A549 (cell line): ENCODE measurements at regions not wholly inside any gene's neighbourhood (a gene's known extent, or its start where the extent isn't known, plus 50 kb on each side); places are given as distances from the start of the nearest gene placed in this dataset.

Experiments used
- ATAC-seq, 2 experiments: fragments of 200-7000 bp in 1 of 2; fragments of >200 bp in 1 of 2; cut with Nextera tagmentation in 1 of 2; cut with Tn5 transposase in 1 of 2; 3 replicates each; pipeline versions ENCODE4 v1.8.0 to v1.9.1; 2018 to 2020; ENCODE audit warnings: mild to moderate bottlenecking in 1 of 2, moderate library complexity in 1 of 2
- CTCF ChIA-PET: fragments of 300-600 bp; sonication (Branson Sonifier 250); formaldehyde crosslinking; extraction: SDS; loops from one replicate; lab custom pipeline; 2021; ENCODE audit warnings: antibody characterized with exemption, inconsistent platforms; lab: Yijun Ruan, JAX
- POLR2A ChIA-PET: fragments of 350-600 bp; formaldehyde crosslinking; extraction: SDS; loops from one replicate; lab custom pipeline; 2021; ENCODE audit warnings: antibody characterized with exemption, inconsistent platforms; lab: Yijun Ruan, JAX
- DNase-seq, 2 experiments: peaks; one replicate each; pipeline versions ENCODE4 v3.0.0 to v3.0.0-alpha.2; 2011 to 2016; ENCODE audit warnings: low read depth in 1 of 2, low spot score in 1 of 2
- FAIRE-seq: peaks from 2 replicates; lab custom pipeline; 2011; peaks lifted over from hg19 to GRCh38; lab: Jason Lieb, UNC
- H3K27ac ChIP-seq, 2 experiments: fragments of >200 bp; sonication (Bioruptor Twin); formaldehyde crosslinking; 3 replicates each; pipeline ENCODE4 v1.5.1; 2016 to 2017
- H3K4me1 ChIP-seq: fragments of >200 bp; sonication (Bioruptor Twin); formaldehyde crosslinking; 3 replicates; pipeline ENCODE4 v1.6.1; 2016
- H3K4me2 ChIP-seq: fragments of >200 bp; sonication (Bioruptor Twin); formaldehyde crosslinking; 3 replicates; pipeline ENCODE4 v1.6.1; 2016
- H3K4me3 ChIP-seq: fragments of >200 bp; sonication (Bioruptor Twin); formaldehyde crosslinking; 3 replicates; pipeline ENCODE4 v1.5.1; 2016
- H3K9me3 ChIP-seq: fragments of >200 bp; sonication (Bioruptor Twin); formaldehyde crosslinking; 3 replicates; pipeline ENCODE4 v1.6.1; 2016
- CBX8 ChIP-seq: fragments of 200-600 bp; sonication (generic); IDR thresholded peaks from 2 replicates; pipeline ENCODE4 v1.6.1; 2016
- CHD4 ChIP-seq: fragments of 200-600 bp; sonication (generic); IDR thresholded peaks from 2 replicates; pipeline ENCODE4 v1.6.1; 2016; ENCODE audit warnings: antibody characterized with exemption, mild to moderate bottlenecking, borderline replicate concordance
- CTCF ChIP-seq: fragments of >200 bp; sonication (Bioruptor Twin); formaldehyde crosslinking; IDR thresholded peaks from 3 replicates; pipeline ENCODE4 v1.5.1; 2016
- ELK1 ChIP-seq: fragments of 150-350 bp; IDR thresholded peaks from 2 replicates; pipeline ENCODE4 v1.6.1; 2014; ENCODE audit warnings: low read depth, mild to moderate bottlenecking, low read length
- EP300 ChIP-seq, 2 experiments: fragments of >200 bp; sonication (Bioruptor Twin); formaldehyde crosslinking; IDR thresholded peaks; 2 replicates in 1 of 2; 3 replicates in 1 of 2; pipeline ENCODE4 v1.6.1; 2016 to 2017
- HEYL ChIP-seq: fragments of 250-450 bp; sonication (Bioruptor Pico); IDR thresholded peaks from 2 replicates; pipeline ENCODE4 v1.8.0; 2021; ENCODE audit warnings: mild to moderate bottlenecking, moderate library complexity
- HOXA7 ChIP-seq: fragments of 250-450 bp; sonication (Bioruptor Pico); IDR thresholded peaks from 2 replicates; pipeline ENCODE4 v1.5.0; 2020; ENCODE audit warnings: mild to moderate bottlenecking, moderate library complexity
- HOXB13 ChIP-seq: fragments of 250-450 bp; sonication (Bioruptor Pico); IDR thresholded peaks from 2 replicates; pipeline ENCODE4 v1.5.0; 2020; ENCODE audit warnings: low read depth, mild to moderate bottlenecking, moderate library complexity
- JUN ChIP-seq, 2 experiments: fragments of >200 bp; sonication (Bioruptor Twin); formaldehyde crosslinking; IDR thresholded peaks; 2 replicates in 1 of 2; 3 replicates in 1 of 2; pipeline ENCODE4 v1.6.1; 2016 to 2017
- KDM5A ChIP-seq: fragments of 200-600 bp; sonication (generic); IDR thresholded peaks from 2 replicates; pipeline ENCODE4 v1.6.1; 2016; ENCODE audit warnings: antibody characterized with exemption, mild to moderate bottlenecking
- MAFK ChIP-seq: fragments of 450-650 bp; IDR thresholded peaks from 2 replicates; pipeline ENCODE4 v1.6.1; 2014; ENCODE audit not compliant: partially characterized antibody
- MAZ ChIP-seq: fragments of 150-350 bp; IDR thresholded peaks from 2 replicates; pipeline ENCODE4 v1.6.1; 2014; ENCODE audit warnings: antibody characterized with exemption, low read depth, low read length, borderline replicate concordance
- NFE2L2 ChIP-seq: fragments of 150-350 bp; conservative IDR thresholded peaks from 2 replicates; pipeline ENCODE4 v1.6.1; 2014; ENCODE audit warnings: low read length
- PBX3 ChIP-seq: IDR thresholded peaks from 2 replicates; pipeline ENCODE4 v1.6.1; 2012
- PHF8 ChIP-seq: fragments of 200-600 bp; sonication (generic); IDR thresholded peaks from 2 replicates; pipeline ENCODE4 v1.6.1; 2016; ENCODE audit warnings: low read depth, mild to moderate bottlenecking, antibody characterized with exemption, moderate library complexity, borderline replicate concordance
- POLR2A ChIP-seq: IDR thresholded peaks from 2 replicates; pipeline ENCODE4 v1.6.1; 2012; ENCODE audit warnings: mild to moderate bottlenecking, low read length
- POLR2AphosphoS2 ChIP-seq: conservative IDR thresholded peaks from 2 replicates; pipeline ENCODE4 v1.6.1; 2012; ENCODE audit warnings: low read length, improper control_type of control experiment, inconsistent platforms
- RAD21 ChIP-seq, 2 experiments: fragments of >200 bp in 1 of 2; sonication (Bioruptor Twin) in 1 of 2; formaldehyde crosslinking in 1 of 2; IDR thresholded peaks in 1 of 2; conservative IDR thresholded peaks in 1 of 2; 2 replicates in 1 of 2; 3 replicates in 1 of 2; pipeline ENCODE4 v1.6.1; 2012 to 2018; ENCODE audit warnings: inconsistent platforms in 1 of 2
- RARB ChIP-seq: fragments of 250-450 bp; sonication (Bioruptor Pico); IDR thresholded peaks from 2 replicates; pipeline ENCODE4 v1.8.0; 2021; ENCODE audit warnings: mild to moderate bottlenecking, moderate library complexity
- RFX5 ChIP-seq: fragments of 450-650 bp; IDR thresholded peaks from 2 replicates; pipeline ENCODE4 v1.7.1; 2014; ENCODE audit warnings: antibody characterized with exemption, mild to moderate bottlenecking, moderate library complexity
- SMC3 ChIP-seq: fragments of >200 bp; sonication (Bioruptor Twin); formaldehyde crosslinking; IDR thresholded peaks from 3 replicates; pipeline ENCODE4 v1.6.1; 2018; ENCODE audit warnings: inconsistent platforms
- SREBF2 ChIP-seq: fragments of 450-650 bp; IDR thresholded peaks from 2 replicates; pipeline ENCODE4 v1.6.1; 2014; ENCODE audit warnings: mild to moderate bottlenecking, moderate library complexity
- TFCP2L1 ChIP-seq: fragments of 250-450 bp; sonication (Bioruptor Pico); IDR thresholded peaks from 2 replicates; pipeline ENCODE4 v1.5.0; 2021; ENCODE audit warnings: mild to moderate bottlenecking
- TP53 ChIP-seq: fragments of 250-450 bp; sonication (Bioruptor Pico); IDR thresholded peaks from 2 replicates; pipeline ENCODE4 v1.5.0; 2021; ENCODE audit warnings: mild to moderate bottlenecking, moderate library complexity
- ZFP36 ChIP-seq: fragments of 450-650 bp; IDR thresholded peaks from 2 replicates; pipeline ENCODE4 v1.6.1; 2014; ENCODE audit warnings: borderline replicate concordance; ENCODE audit not compliant: partially characterized antibody
- ZNF302 ChIP-seq: fragments of 250-450 bp; sonication (Bioruptor Pico); IDR thresholded peaks from 2 replicates; pipeline ENCODE4 v1.9.0; 2021; ENCODE audit warnings: inconsistent platforms, mild to moderate bottlenecking, moderate library complexity
- WGBS: methylation state at CpG from one replicate; pipeline ENCODE4 v1.1.6; 2017; ENCODE audit errors: missing lambda C conversion rate; 5-methylcytosine and 5-hydroxymethylcytosine counted together

DNA sequence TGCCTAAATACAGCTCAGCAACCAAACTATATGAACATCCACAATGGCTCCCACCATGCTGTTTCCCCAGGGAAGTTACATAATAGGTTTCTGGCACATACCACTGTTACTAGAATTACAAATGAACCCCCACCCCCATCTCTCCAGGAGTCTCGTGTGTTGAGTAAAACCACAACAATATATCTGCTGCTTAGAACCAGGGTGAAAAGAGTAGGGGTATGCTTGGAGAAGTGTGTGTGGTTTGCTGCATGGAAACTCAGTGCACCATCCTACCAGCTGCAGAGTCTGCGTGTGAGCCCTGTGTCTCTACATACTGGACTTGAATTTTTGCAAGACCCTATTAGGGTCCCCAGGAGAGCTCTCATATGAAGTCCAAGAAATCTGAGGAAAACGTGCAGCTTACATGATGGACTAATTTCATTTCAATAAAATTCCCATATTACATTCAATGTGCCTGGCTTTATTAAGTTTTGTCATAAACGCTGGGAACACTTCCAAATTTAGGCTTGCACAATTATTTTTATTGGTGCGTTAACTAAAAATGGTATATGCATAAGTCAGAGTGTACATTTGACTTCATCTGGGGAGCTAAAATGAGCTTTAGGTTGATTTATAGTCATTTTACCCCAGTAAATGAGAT is 104.5 kb upstream of the NFIB start:
- Histone ChIP-seq H3K9me3 (no peaks in the 10 kb centered on the region), H3K4me3 (no peak overlapping the region), H3K4me2 (no peak overlapping the region), H3K4me1 (peaks cover 2% of the 10 kb centered on the region; the same call in 1 of the 3 replicates), H3K27ac (no peak overlapping the region)
- FAIRE-seq: no peak
- POLR2A ChIA-PET: no interaction called here
- CTCF ChIA-PET: interaction anchor here (0.7 to 2.3 kb wide), 5 partner anchors 8 to 991 kb away, joined by 3 to 14 read pairs (median 4); no protein-coding TSS in a partner anchor
- 53% methylated on average over 5 of the region's 5 CpGs for WGBS
- ATAC-seq: no peak
- TF ChIP-seq RARB (CRISPR knock-in tag) (no peak), POLR2AphosphoS2 (no peak), TFCP2L1 (CRISPR knock-in tag) (no peak), RFX5 (no peak), RAD21 (conservative IDR thresholded peaks at IDR 0.05 in 1 of 2, IDR thresholded peaks at IDR 0.05 in 1 of 2) (no peak), JUN (IDR thresholded peaks at IDR 0.05) (no peak), TP53 (CRISPR knock-in tag) (no peak), PHF8 (no peak), ELK1 (no peak), HOXB13 (CRISPR knock-in tag) (no peak), ZFP36 (no peak), PBX3 (no peak), CTCF (no peak), POLR2A (no peak), MAZ (no peak), CBX8 (no peak), SMC3 (no peak), EP300 (IDR thresholded peaks at IDR 0.05) (no peak)
- DNase-seq: no peak

DNA sequence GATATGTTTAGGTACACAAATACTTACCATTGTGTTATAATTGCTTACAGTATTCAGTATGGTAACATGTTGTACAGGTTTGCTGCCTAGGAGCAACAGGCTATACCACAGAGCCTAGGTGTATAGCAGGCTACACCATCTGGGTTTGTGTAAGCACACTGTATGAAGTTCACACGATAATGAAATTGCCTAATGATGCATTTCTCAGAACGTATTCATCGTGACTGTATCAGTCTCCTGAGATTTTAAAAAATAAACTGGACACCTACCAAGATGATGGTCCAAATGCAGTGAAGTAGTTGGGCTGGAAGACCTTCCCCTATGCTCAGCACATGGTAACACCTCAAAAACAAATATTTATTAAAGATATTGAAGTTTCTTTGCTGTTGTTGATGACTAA is 103.3 kb upstream of the NFIB start:
- Histone ChIP-seq H3K4me2 (no peak overlapping the region), H3K9me3 (no peaks in the 10 kb centered on the region), H3K4me1 (no peaks in the 10 kb centered on the region), H3K4me3 (no peak overlapping the region), H3K27ac (no peak overlapping the region)
- FAIRE-seq: no peak
- CTCF ChIA-PET: no interaction called here
- 80% methylated on average over 3 of the region's 3 CpGs for WGBS
- POLR2A ChIA-PET: no interaction called here
- no peak for ATAC-seq
- DNase-seq: no peak
- TF ChIP-seq HOXA7 (CRISPR knock-in tag) (no peak), SREBF2 (no peak), RFX5 (no peak), NFE2L2 (no peak), CHD4 (no peak), MAZ (no peak), TFCP2L1 (CRISPR knock-in tag) (no peak), HEYL (CRISPR knock-in tag) (no peak), PHF8 (no peak), ZNF302 (CRISPR knock-in tag) (no peak), SMC3 (no peak), MAFK (no peak), KDM5A (no peak)
